GM21423 (cell line): ENCODE measurements at regions not wholly inside any gene's neighbourhood (a gene's known extent, or its start where the extent isn't known, plus 50 kb on each side); places are given as distances from the start of the nearest gene placed in this dataset.
A peak's percentile ranks its signal among the peaks of the same experiment; 100 is the strongest.

ENCODE experiments used
- ATAC-seq: cut with Tn5 transposase; IDR thresholded peaks from one replicate; pipeline ENCODE4 v1.9.1; 2021; ENCODE audit warnings: mild to moderate bottlenecking, moderate library complexity; ENCODE audit not compliant: unreplicated experiment

DNA sequence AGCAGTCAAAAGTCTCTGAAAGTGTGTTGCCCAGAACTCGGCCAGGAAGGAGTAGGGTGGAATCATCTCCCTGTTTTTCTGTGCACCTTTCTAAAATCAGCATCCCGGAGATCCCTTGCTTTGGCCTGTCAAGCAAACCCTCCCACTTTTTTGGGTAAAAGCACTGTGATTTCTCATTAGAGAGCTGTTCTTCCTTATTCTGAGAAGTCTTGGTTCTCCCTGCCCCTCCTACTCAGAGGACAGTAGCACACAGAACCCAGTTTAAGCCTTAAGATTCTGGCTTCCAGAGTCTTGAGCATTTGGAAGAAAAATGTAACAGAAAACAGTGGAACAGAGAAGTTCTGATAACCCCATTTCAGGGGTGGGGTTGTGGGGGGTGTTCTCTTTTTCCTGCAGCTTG is 52.6 kb upstream of the KATNAL1 start:
- ATAC-seq = no peak

DNA sequence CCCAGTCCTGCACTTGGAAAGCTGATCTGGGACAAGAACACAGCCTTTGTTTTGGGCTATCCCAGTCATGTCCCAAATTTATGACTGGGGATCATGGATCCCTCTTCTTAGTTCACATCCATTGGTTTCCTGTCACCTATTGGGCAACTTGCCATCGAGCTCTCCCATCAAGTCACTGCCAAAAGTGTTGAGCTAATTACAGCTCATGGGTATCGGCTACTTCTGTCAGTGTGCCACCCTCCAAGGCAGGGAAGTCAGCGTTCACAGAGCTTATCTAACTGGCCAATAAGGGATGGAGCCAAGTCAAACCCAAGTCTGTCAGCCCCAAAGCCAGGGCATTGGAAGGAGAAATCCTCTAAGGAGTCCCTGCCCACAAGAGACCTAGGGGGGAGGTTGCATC is 53.2 kb upstream of the KATNAL1 start:
- no peak for ATAC-seq

DNA sequence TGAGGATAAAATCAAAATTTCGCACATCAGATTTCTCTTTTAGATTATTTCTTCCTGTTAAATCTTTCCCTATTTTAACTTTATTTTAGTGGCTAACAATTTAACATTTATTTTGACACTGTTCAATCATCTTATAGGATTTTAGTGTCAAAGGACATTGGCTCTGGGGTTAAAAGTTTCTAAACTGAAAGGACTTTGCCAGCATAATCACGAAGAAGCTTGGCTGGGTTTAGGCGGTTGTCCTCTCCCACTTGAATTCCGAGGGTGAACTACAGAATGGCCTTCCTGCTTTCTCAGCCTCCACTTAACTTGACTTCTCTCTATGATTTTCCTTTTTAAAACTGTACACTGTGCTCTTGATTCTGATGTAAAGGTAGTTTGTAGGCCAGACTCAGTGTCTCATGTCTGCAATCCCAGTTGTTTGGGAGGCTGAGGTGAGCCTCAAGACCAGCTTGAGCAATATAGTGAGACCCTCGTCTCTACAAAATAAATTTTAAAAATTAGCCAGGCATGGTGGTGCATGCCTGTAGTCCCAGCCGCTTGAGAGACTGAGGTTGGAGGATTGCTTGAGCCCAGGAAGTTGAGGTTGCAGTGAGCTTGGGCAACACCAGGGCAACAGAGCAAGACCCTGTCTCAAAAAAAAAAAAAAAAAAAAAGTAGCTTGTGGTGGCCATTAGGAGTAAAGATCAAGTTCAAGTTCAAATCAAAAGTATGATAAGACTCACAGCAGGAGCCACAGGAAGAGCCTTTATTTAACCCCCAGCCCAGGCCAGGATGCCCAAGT is 54.8 kb upstream of the KATNAL1 start:
- ATAC-seq = no peak

DNA sequence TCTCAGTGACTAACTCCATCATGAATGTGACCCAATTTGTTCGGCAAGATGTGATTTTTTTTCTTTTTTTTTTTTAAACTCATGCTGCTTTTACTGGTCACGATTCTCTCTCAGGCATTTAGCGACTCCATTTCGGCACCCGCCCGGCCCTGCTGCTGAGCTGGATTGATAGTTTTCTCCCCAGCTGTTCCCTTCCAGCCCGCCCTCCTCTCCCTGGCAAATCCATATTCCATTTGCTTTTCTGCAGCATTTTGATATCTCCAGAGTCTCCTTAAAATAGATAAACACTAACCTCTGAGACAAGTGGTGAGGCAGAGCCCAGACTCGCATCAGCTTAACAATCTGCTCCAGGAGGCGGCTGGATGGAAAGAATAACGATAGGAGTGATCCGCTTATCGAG is 55.5 kb upstream of the KATNAL1 start:
- ATAC-seq = no peak

DNA sequence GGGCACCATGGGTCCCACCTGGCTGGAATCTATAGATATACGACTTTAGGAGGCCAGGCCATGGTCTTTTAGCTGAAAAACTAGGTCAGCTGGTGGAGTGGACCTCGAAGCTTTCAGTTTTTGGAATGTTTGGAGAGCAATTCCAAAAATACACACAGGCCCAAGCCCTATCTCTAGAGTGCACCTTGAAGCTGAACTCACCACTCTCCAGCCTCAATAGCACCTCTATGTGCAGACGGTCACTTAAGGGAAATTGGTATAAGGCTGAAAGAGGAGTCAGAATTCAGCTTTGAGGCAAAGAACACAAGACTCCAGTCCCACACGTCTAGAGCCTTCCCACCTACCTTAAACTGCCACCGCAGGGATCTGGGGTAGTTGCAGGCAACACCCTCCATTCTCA is 56.4 kb upstream of the KATNAL1 start:
- ATAC-seq = no peak

DNA sequence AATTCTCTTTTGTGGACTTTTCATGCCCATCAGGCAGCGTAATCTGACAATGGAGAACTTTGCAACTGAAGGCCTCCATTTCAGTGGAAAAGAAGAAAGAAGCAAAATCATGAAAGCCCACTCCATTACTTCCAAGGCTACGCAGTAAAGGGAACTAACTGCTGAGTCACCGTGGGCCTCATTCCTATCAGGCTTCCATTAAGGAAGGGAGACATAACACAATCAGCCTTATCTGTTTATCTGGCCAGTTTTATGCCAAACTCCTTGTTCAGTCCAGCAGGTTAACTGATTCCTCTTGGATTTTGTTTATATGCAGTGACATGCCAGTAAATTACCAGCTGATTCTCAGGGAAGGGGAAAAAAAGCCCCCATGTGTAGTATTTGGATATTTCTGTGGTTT is 56.8 kb upstream of the KATNAL1 start:
- ATAC-seq = no peak

DNA sequence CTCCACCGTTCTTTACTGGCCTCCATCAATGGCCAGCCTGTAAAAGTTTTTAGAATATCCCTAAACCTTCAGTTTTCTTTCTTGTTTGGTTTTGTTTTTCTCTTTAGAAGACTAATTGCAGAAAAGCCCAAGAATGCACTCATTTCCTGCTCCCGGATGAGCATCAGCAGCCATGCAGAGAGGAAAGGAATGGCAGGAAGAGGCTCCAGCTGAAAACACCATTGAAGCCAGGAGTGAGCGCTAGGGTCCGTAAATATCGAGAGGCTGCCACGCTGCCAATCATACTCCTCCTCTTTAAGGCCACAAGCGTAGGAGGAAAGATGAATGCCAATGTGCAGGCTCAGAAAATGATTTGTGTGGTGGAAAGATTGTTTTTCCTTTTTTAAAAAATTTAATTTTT is 57.4 kb upstream of the UBE2L5 start:
- no peak for ATAC-seq

DNA sequence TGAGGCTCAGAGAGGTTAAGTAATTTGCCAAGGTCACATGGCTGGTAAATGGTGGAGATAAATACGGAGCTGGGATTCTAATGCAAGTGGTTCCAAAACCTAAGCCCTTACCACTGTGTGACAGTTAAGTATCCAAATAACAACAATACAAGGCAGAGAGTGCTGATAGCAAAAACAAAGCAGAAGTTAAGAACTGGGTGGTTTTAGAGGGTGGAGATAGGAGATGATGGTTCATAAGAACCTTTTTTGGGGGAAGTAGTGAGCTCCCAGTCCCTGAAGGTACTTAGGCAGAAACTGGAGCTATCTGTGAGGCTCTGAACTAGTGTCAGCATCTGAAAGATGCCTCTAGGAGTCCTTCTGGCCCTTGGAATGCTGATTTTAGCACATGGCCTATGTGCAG is 56.2 kb upstream of the UBE2L5 start:
- ATAC-seq = no peak

DNA sequence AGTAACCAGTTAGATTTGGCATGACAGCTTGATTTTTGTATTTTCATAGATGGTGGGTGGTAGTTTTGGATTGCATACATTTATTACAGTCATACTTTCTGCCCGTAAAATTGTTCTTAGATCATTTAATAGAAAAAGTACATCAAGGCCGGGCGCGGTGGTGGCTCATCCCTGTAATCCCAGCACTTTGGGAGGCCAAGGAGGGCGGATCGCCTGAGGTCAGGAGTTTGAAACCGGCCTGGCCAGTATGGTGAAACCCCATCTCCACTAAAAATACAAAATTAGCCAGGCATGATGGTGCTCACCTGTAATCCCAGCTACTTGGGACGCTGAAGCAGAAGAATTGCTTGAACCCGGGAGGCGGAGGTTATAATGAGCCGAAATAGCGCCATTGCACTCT is 55.0 kb upstream of the UBE2L5 start:
- ATAC-seq = no peak

DNA sequence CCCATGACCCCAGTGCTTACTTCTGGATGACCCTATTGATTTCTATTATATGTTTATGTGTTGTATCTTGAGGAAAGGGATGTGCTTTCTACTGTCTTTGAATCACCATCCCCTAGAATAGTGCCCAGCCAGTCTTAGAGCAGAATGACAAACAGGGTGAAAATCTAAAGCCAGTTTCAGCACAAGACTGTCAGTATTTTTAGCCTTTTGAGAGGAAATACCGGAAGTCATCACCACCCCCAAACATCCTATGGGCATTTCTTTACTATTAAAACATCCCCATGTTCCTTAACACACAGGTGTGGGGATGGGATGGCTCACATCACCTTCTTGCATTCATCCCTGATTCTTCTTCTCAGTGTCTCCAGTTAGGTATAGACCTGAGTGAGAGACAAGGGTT is 52.1 kb upstream of the UBE2L5 start:
- ATAC-seq = no peak

DNA sequence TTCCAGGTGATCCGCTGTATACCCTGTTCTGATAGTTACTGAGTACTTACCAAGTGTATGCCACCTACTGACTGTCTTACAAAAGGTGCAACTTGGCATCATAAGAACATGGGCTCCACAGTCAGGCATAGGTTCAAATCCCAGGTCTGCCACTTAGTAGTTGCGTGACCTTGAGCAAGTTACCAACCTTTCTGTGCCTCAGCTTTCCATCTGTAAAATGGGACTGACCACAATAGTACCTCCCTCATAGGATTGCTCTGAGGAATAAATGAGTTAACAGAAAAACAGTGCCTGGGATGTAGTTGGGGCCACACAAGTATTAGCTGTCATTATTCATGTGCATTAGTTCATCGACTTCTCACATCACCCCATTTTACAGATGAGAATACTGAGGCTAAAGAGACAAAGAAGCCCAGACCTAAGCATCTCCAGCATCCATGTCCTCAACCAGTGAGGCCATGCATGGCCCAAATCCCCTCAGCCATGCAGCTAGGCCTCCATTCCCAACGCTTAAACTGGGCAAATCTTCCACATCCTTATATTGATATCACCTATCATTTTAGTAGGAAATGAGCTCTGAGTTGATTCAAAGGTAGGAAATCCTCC is 51.3 kb upstream of the UBE2L5 start:
- no peak for ATAC-seq

DNA sequence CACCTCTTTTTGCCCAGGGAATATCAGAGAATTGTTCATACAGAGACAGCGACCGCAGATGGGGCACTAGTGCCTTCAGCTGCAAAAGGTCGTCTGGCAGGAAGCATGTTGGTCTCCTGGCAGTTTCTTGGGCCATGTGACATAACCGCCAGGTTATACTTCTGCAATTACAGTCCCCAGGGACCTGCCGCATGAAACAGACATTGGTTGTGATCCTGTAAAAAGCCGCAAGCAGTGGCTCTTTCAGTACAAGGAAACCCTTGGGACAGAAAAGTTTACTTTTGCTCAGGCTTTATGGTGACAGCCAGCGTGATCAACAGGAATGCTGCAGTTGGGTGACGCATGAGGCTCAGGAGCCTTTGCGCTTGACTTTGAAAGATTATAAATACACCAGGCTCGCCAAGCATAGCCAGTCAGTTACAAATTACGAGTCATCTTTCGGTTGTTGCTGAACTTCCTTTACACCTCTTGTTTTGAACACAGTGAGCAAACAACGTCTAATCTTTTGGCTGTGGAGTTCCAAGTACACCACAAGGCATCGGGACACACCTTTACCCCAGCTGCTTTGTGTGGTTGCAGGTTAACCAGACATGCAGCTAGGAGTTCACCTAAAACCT is 50.5 kb upstream of the UBE2L5 start:
- ATAC-seq = peak; percentile 66
